BLaER1 (cell line): ENCODE measurements at regions not wholly inside any gene's neighbourhood (a gene's known extent, or its start where the extent isn't known, plus 50 kb on each side); places are given as distances from the start of the nearest gene placed in this dataset.
"Not testable (repeated sequence)": the region's sequence is repeated elsewhere in the genome, so short reads cannot be mapped to it uniquely, and the experiment has no call there.

Source experiments
- H3K27ac ChIP-seq: shearing (Covaris generic); formaldehyde crosslinking; 2 replicates; pipeline ENCODE4 v1.8.1; 2022
- H3K27me3 ChIP-seq: shearing (Covaris generic); formaldehyde crosslinking; 2 replicates; pipeline ENCODE4 v1.8.1; 2022
- H3K36me3 ChIP-seq: shearing (Covaris generic); formaldehyde crosslinking; 2 replicates; pipeline ENCODE4 v1.8.1; 2022
- H3K4me1 ChIP-seq: shearing (Covaris generic); formaldehyde crosslinking; 2 replicates; pipeline ENCODE4 v1.8.1; 2022
- H3K4me2 ChIP-seq: shearing (Covaris generic); formaldehyde crosslinking; 2 replicates; pipeline ENCODE4 v1.8.1; 2022
- H3K4me3 ChIP-seq: shearing (Covaris generic); formaldehyde crosslinking; 2 replicates; pipeline ENCODE4 v1.8.1; 2022
- H3K9ac ChIP-seq: shearing (Covaris generic); formaldehyde crosslinking; 2 replicates; pipeline ENCODE4 v1.8.1; 2022
- H3K9me3 ChIP-seq: shearing (Covaris generic); formaldehyde crosslinking; 2 replicates; pipeline ENCODE4 v1.8.1; 2022
- H4K20me1 ChIP-seq: shearing (Covaris generic); formaldehyde crosslinking; 2 replicates; pipeline ENCODE4 v1.8.1; 2022
- Cebpa-rat ChIP-seq: shearing (Covaris generic); IDR thresholded peaks from 2 replicates; pipeline ENCODE4 v1.8.1; 2022

DNA sequence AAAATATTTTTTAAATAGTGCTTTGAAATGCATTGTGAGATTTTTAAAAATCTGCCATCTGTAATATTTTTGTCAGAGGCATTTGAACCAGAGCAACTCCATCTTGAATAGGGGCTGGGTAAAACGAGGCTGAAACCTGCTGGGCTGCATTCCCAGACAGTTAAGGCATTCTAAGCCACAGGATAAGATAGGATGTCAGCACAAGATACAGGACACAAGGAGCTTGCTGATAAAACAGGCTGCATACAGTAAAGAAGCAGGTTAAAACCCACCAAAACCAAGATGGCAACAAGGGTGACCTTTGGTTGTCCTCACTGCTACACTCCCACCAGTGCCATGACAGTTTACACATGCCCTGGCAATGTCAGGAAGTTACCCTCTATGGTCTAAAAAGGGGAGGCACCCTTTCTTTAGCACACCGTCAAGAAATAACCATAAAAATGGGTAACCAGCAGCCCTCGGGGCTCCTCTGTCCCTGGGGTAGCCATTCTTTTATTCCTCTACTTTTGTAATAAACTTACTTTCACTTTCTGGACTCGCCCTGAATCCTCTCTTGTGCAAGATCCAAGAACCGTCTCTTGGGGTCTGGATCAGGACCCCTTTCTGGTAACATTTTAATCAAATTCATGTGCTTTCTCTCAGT, 273.7 kb downstream of the SEMA3D start:
- Histone ChIP-seq H3K4me2 (0 out of 2 replicates have a peak overlapping the region, but pooled peaks have one; percentile 1), H3K4me3 (no peak overlapping the region), H3K27me3 (no peaks in the 10 kb centered on the region), H3K9me3 (no peaks in the 10 kb centered on the region), H4K20me1 (no peaks in the 10 kb centered on the region), H3K36me3 (no peaks in the 10 kb centered on the region), H3K27ac (no peak overlapping the region), H3K4me1 (peaks cover 7% of the 10 kb centered on the region), H3K9ac (no peak overlapping the region)
- no peak for TF ChIP-seq Cebpa-rat

- no peaks in the 10 kb centered on the region for H3K36me3 ChIP-seq
- no peaks in the 10 kb centered on the region for H4K20me1 ChIP-seq
- H3K27me3 ChIP-seq: no peaks in the 10 kb centered on the region
- no peak overlapping the region for H3K4me2 ChIP-seq
- no peak for TF ChIP-seq Cebpa-rat
- no peak overlapping the region for H3K9ac ChIP-seq
- H3K9me3 ChIP-seq: no peaks in the 10 kb centered on the region
- H3K4me3 ChIP-seq: no peak overlapping the region
- H3K27ac ChIP-seq: no peak overlapping the region
- H3K4me1 ChIP-seq: peaks cover 7% of the 10 kb centered on the region
These were observed 274.3 kb downstream of the SEMA3D start for GRCh38 chr7:84912537-84912936.

DNA sequence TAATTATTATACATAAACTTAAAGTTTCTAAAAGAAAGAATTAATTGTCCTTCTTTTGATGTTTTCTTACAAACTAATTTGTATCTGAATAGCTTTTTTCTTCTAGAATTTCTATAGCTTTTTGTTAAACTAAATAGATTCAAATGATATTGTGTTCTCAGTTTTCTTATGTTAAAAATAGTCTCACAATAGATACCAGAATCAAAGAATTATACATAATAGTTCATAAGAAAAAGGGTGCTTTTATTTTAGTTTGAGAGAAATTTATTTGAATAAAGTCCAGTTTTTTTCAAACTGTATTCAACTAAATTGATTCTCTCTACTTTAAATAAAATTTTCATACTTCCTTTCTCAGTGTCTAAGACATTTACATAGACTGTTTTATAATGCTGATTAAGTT, 274.8 kb downstream of the SEMA3D start:
- no peaks in the 10 kb centered on the region for H3K36me3 ChIP-seq
- TF ChIP-seq Cebpa-rat: no peak
- H3K4me3 ChIP-seq: no peak overlapping the region
- H3K9ac ChIP-seq: no peak overlapping the region
- H3K9me3 ChIP-seq: no peaks in the 10 kb centered on the region
- no peak overlapping the region for H3K4me2 ChIP-seq
- peaks cover 7% of the 10 kb centered on the region for H3K4me1 ChIP-seq
- no peaks in the 10 kb centered on the region for H3K27me3 ChIP-seq
- H4K20me1 ChIP-seq: no peaks in the 10 kb centered on the region
- H3K27ac ChIP-seq: no peak overlapping the region

GRCh38 chr7:84911077-84911476, 275.8 kb downstream of the SEMA3D start:
- no peaks in the 10 kb centered on the region for H3K9me3 ChIP-seq
- H3K27ac ChIP-seq: no peak overlapping the region
- H3K4me2 ChIP-seq: no peak overlapping the region
- H3K36me3 ChIP-seq: no peaks in the 10 kb centered on the region
- H4K20me1 ChIP-seq: no peaks in the 10 kb centered on the region
- no peak for TF ChIP-seq Cebpa-rat
- H3K4me1 ChIP-seq: peaks cover 7% of the 10 kb centered on the region
- H3K9ac ChIP-seq: no peak overlapping the region
- H3K4me3 ChIP-seq: no peak overlapping the region
- no peaks in the 10 kb centered on the region for H3K27me3 ChIP-seq

DNA sequence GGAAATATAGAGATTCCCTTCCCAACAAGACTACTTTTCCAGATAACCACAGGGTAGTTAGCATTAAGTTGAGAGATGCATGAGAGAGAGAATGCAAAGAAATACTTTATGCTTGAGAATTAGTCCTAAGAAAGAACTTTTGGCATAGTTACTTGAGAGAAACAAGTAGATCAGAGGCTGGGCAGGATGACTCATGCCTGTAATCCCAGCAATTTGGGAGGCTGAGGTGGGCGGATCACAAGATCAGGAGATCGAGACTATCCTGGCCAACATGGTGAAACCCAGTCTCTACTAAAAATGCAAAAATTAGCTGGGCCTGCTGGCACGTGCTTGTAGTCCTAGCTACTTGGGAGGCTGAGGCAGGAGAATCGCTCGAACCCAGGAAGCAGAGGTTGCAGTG, 276.5 kb downstream of the SEMA3D start:
- H3K4me1 ChIP-seq, H3K4me2 ChIP-seq, H3K36me3 ChIP-seq, H4K20me1 ChIP-seq, H3K9ac ChIP-seq, H3K9me3 ChIP-seq, H3K27me3 ChIP-seq, H3K27ac ChIP-seq, H3K4me3 ChIP-seq: not testable (repeated sequence)

DNA sequence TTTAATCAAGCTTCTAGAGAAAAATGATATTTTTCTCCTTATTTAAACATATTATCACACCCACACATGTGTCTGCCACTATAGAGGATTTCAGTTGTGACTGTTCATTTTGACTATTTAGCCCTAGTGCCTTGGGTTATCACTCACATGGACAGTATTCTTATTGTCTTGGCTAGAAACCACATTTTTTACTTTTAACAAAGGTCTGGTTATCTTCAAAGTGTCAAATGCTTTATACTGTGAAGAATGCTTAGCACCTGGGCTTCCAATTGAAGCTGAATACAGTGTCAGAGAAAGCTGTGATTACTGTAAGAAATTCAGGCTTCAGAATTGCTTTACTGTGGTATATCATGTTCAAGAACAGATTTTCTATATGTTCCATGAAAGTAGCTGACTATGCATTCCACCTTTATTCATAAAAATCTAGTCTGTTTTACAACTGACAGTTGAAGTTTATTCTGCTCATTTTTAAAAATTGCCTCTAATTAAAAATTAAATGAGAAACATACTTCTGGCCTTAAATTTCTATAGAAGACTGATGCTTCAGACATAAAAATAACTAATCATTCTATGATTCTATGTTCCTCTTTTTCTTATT, 278.6 kb downstream of the SEMA3D start:
- Histone ChIP-seq H3K4me2 (no peak overlapping the region), H3K4me3 (no peak overlapping the region), H3K9me3 (no peaks in the 10 kb centered on the region), H3K4me1 (peaks cover 7% of the 10 kb centered on the region), H3K9ac (no peak overlapping the region), H3K27me3 (no peaks in the 10 kb centered on the region), H4K20me1 (no peaks in the 10 kb centered on the region), H3K36me3 (no peaks in the 10 kb centered on the region), H3K27ac (no peak overlapping the region)
- no peak for TF ChIP-seq Cebpa-rat

DNA sequence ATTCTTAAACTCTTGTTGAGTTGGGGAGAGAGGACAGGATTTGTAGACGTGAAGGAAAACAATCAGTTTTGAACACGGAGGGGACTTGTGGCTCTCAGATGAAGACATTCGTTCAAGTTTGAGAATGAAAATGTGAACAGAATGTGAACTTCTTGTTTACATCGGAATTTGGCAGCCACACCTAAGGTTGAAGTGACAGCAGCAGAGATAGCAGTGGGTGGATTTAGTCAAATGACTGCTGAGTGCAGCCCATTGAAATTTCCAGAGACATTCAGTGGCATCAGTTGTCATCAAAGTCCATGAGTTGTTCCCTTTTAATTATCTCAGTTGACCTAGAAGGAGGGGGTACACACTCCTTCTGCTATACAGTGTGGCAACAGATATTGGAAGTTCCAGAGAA, 280.0 kb downstream of the SEMA3D start:
- H4K20me1 ChIP-seq: no peaks in the 10 kb centered on the region
- no peak overlapping the region for H3K4me3 ChIP-seq
- H3K36me3 ChIP-seq: no peaks in the 10 kb centered on the region
- peaks cover 7% of the 10 kb centered on the region for H3K4me1 ChIP-seq
- no peak for TF ChIP-seq Cebpa-rat
- H3K27me3 ChIP-seq: no peaks in the 10 kb centered on the region
- no peak overlapping the region for H3K4me2 ChIP-seq
- no peaks in the 10 kb centered on the region for H3K9me3 ChIP-seq
- H3K27ac ChIP-seq: no peak overlapping the region
- H3K9ac ChIP-seq: no peak overlapping the region

GRCh38 chr7:84904561-84904960, 282.3 kb downstream of the SEMA3D start:
- no peaks in the 10 kb centered on the region for H3K27me3 ChIP-seq
- no peak overlapping the region for H3K9ac ChIP-seq
- no peaks in the 10 kb centered on the region for H3K9me3 ChIP-seq
- no peak overlapping the region for H3K4me2 ChIP-seq
- H3K36me3 ChIP-seq: no peaks in the 10 kb centered on the region
- no peak overlapping the region for H3K4me3 ChIP-seq
- peaks cover 11% of the 10 kb centered on the region for H3K4me1 ChIP-seq
- no peaks in the 10 kb centered on the region for H4K20me1 ChIP-seq
- no peak overlapping the region for H3K27ac ChIP-seq
- TF ChIP-seq Cebpa-rat: no peak

- no peak for TF ChIP-seq Cebpa-rat
- 0 out of 2 replicates have a peak, but pooled peaks cover 6% of the 10 kb centered on the region for H3K4me1 ChIP-seq
- no peaks in the 10 kb centered on the region for H3K9me3 ChIP-seq
- H3K27ac ChIP-seq: no peak overlapping the region
- no peaks in the 10 kb centered on the region for H4K20me1 ChIP-seq
- H3K4me2 ChIP-seq: no peak overlapping the region
- no peaks in the 10 kb centered on the region for H3K36me3 ChIP-seq
- no peak overlapping the region for H3K9ac ChIP-seq
- no peaks in the 10 kb centered on the region for H3K27me3 ChIP-seq
- H3K4me3 ChIP-seq: no peak overlapping the region
These were observed 285.5 kb downstream of the SEMA3D start for GRCh38 chr7:84901366-84901765.

DNA sequence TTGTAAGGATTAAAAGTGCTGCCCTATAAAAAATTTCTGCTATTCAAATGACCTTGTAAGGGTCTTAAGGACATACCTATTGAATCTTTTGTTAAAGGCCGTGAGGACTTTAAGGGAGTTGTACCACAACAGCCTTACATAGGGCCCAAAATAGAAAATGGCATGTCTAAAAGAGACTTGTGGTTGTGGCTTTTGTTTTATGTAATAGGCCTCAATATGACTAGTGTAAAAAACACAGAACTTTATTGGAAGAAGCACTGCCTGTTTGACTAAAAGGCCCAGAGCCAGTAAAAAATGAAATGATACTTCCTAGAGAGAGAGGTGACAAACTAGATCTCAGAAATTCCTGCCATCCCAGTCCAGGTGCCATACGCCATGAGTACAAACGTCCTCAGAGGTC, 286.6 kb downstream of the SEMA3D start:
- H3K27ac ChIP-seq: no peak overlapping the region
- H3K36me3 ChIP-seq: no peaks in the 10 kb centered on the region
- H3K27me3 ChIP-seq: no peaks in the 10 kb centered on the region
- H4K20me1 ChIP-seq: no peaks in the 10 kb centered on the region
- no peaks in the 10 kb centered on the region for H3K9me3 ChIP-seq
- no peak for TF ChIP-seq Cebpa-rat
- no peak overlapping the region for H3K9ac ChIP-seq
- no peak overlapping the region for H3K4me3 ChIP-seq
- H3K4me2 ChIP-seq: 0 out of 2 replicates have a peak overlapping the region, but pooled peaks have one; percentile 30
- H3K4me1 ChIP-seq: 0 out of 2 replicates have a peak, but pooled peaks cover 6% of the 10 kb centered on the region

GRCh38 chr7:84895563-84895962, 291.3 kb downstream of the SEMA3D start:
- no peak overlapping the region for H3K4me2 ChIP-seq
- no peaks in the 10 kb centered on the region for H4K20me1 ChIP-seq
- 0 out of 2 replicates have a peak, but pooled peaks cover 6% of the 10 kb centered on the region for H3K4me1 ChIP-seq
- H3K27me3 ChIP-seq: no peaks in the 10 kb centered on the region
- no peaks in the 10 kb centered on the region for H3K9me3 ChIP-seq
- TF ChIP-seq Cebpa-rat: no peak
- no peak overlapping the region for H3K4me3 ChIP-seq
- no peak overlapping the region for H3K9ac ChIP-seq
- H3K36me3 ChIP-seq: no peaks in the 10 kb centered on the region
- H3K27ac ChIP-seq: no peak overlapping the region

DNA sequence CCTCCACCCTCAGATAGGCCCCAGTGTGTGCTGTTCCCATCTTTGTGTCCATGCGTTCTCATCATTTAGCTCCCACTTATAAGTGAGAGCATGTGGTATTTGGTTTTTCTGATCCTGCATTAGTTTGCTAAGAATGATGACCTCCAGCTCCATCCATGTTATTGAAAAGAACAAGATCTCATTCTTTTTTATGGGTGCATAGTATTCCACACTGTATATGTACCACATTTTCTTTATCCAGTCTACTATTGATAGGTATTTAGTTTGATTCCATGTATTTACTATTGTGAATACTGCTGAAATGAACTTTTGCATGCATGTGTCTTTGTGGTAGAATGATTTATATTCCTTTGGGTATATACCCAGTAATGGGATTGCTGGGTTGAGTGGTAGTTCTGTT, 303.3 kb downstream of the SEMA3D start:
- not testable (repeated sequence) for H3K4me1 ChIP-seq, H4K20me1 ChIP-seq, H3K27me3 ChIP-seq, H3K36me3 ChIP-seq, H3K4me2 ChIP-seq, H3K9me3 ChIP-seq, H3K27ac ChIP-seq, H3K4me3 ChIP-seq, H3K9ac ChIP-seq

- H4K20me1 ChIP-seq, H3K9me3 ChIP-seq, H3K4me3 ChIP-seq, H3K27ac ChIP-seq, H3K9ac ChIP-seq, H3K4me2 ChIP-seq, H3K36me3 ChIP-seq, H3K27me3 ChIP-seq, H3K4me1 ChIP-seq: not testable (repeated sequence)
These were observed 306.4 kb downstream of the SEMA3D start for GRCh38 chr7:84880326-84880997.
